PC-3 (cell line): ENCODE measurements at regions not wholly inside any gene's neighbourhood (a gene's known extent, or its start where the extent isn't known, plus 50 kb on each side); places are given as distances from the start of the nearest gene placed in this dataset.

Experiments used
- EZH2phosphoT487 ChIP-seq: fragments of 300-600 bp; sonication (generic); IDR thresholded peaks from 2 replicates; pipeline ENCODE4 v1.6.1; 2018; ENCODE audit warnings: mild to moderate bottlenecking, antibody characterized with exemption, low read length, borderline replicate concordance
- TF ChIP-seq, protein P1 (sequence below): fragments of 300-600 bp; sonication (generic); conservative IDR thresholded peaks from 2 replicates; pipeline ENCODE4 v1.5.1; 2017; ENCODE audit warnings: antibody characterized with exemption, low read depth, mild to moderate bottlenecking, low read length

DNA sequence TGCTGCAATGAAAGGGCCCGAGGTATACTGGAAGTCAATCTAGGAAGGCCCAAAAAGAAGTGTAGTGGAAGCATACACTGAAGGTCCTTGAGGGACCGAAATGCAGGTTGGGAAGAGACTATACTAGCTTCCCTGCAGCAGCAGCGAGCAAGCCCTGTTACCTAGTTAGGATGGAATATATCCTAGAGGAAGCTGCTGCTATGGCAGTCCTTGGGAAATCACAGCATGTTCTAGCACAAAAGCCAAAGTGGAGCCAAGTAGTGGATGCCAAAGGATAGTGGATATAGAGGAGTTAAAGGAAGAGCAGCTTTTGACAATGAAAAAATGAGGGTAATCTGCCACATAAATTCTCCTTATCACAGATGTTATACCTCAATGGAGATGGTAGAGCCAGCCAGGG, 123.8 kb upstream of the STARD3NL start:
- TF ChIP-seq, protein P1, sequence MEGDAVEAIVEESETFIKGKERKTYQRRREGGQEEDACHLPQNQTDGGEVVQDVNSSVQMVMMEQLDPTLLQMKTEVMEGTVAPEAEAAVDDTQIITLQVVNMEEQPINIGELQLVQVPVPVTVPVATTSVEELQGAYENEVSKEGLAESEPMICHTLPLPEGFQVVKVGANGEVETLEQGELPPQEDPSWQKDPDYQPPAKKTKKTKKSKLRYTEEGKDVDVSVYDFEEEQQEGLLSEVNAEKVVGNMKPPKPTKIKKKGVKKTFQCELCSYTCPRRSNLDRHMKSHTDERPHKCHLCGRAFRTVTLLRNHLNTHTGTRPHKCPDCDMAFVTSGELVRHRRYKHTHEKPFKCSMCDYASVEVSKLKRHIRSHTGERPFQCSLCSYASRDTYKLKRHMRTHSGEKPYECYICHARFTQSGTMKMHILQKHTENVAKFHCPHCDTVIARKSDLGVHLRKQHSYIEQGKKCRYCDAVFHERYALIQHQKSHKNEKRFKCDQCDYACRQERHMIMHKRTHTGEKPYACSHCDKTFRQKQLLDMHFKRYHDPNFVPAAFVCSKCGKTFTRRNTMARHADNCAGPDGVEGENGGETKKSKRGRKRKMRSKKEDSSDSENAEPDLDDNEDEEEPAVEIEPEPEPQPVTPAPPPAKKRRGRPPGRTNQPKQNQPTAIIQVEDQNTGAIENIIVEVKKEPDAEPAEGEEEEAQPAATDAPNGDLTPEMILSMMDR: no peak
- TF ChIP-seq EZH2phosphoT487: no peak
